Kidney epithelial cell (primary cell): ENCODE measurements at regions not wholly inside any gene's neighbourhood (a gene's known extent, or its start where the extent isn't known, plus 50 kb on each side); places are given as distances from the start of the nearest gene placed in this dataset.
"Not testable (repeated sequence)": the region's sequence is repeated elsewhere in the genome, so short reads cannot be mapped to it uniquely, and the experiment has no call there.

ENCODE experiments used
- DNase-seq: peaks from one replicate; pipeline ENCODE4 v3.0.0-alpha.2; 2010; ENCODE audit warnings: low read depth
- H3K27me3 ChIP-seq: 2 replicates; pipeline ENCODE4 v1.6.0; 2011; ENCODE audit warnings: low read length; ENCODE audit not compliant: control insufficient read depth, insufficient read depth
- H3K36me3 ChIP-seq: 2 replicates; pipeline ENCODE4 v1.5.1; 2011; ENCODE audit warnings: low read length; ENCODE audit not compliant: control insufficient read depth, insufficient read depth
- H3K4me3 ChIP-seq: 2 replicates; pipeline ENCODE4 v1.5.1; 2011; ENCODE audit warnings: low read depth, mild to moderate bottlenecking, control low read depth, low read length
- CTCF ChIP-seq: IDR thresholded peaks from 2 replicates; pipeline ENCODE4 v1.5.1; 2011; ENCODE audit warnings: mild to moderate bottlenecking, moderate library complexity, low read length, control low read depth, inconsistent platforms; ENCODE audit not compliant: insufficient read depth, poor library complexity, severe bottlenecking

- DNase-seq: no peak
- Histone ChIP-seq H3K4me3 (no peak overlapping the region), H3K36me3 (no peaks in the 10 kb centered on the region), H3K27me3 (no peaks in the 10 kb centered on the region)
- no peak for TF ChIP-seq CTCF
Measured at GRCh38 chr2:193442293-193442692, 1247.6 kb upstream of the TMEFF2 start.

GRCh38 chr2:193428336-193428818 lies 1233.6 kb upstream of the TMEFF2 start:
- H3K27me3 ChIP-seq: no peaks in the 10 kb centered on the region
- H3K36me3 ChIP-seq: no peaks in the 10 kb centered on the region
- no peak for DNase-seq
- no peak overlapping the region for H3K4me3 ChIP-seq
- no peak for TF ChIP-seq CTCF

GRCh38 chr2:193412368-193412767 lies 1217.6 kb upstream of the TMEFF2 start:
- H3K36me3 ChIP-seq, H3K27me3 ChIP-seq, H3K4me3 ChIP-seq, DNase-seq: not testable (repeated sequence)

- no peaks in the 10 kb centered on the region for H3K36me3 ChIP-seq
- H3K4me3 ChIP-seq: no peak overlapping the region
- no peak for TF ChIP-seq CTCF
- no peaks in the 10 kb centered on the region for H3K27me3 ChIP-seq
- DNase-seq: no peak
Measured at GRCh38 chr2:193409951-193410350, 1215.2 kb upstream of the TMEFF2 start.

GRCh38 chr2:193382583-193382982 lies 1187.8 kb upstream of the TMEFF2 start:
- H3K27me3 ChIP-seq: no peaks in the 10 kb centered on the region
- TF ChIP-seq CTCF: no peak
- H3K4me3 ChIP-seq: no peak overlapping the region
- DNase-seq: no peak
- no peaks in the 10 kb centered on the region for H3K36me3 ChIP-seq

GRCh38 chr2:193377789-193378188 lies 1183.1 kb upstream of the TMEFF2 start:
- TF ChIP-seq CTCF: no peak
- no peaks in the 10 kb centered on the region for H3K27me3 ChIP-seq
- H3K36me3 ChIP-seq: no peaks in the 10 kb centered on the region
- DNase-seq: no peak
- H3K4me3 ChIP-seq: no peak overlapping the region
